GM03348 (cell line): ENCODE measurements at regions not wholly inside any gene's neighbourhood (a gene's known extent, or its start where the extent isn't known, plus 50 kb on each side); places are given as distances from the start of the nearest gene placed in this dataset.
A peak's percentile ranks its signal among the peaks of the same experiment; 100 is the strongest.

Experiments
- DNase-seq: peaks from one replicate; pipeline ENCODE4 v3.0.0; 2012; ENCODE audit warnings: low spot score

GRCh38 chr6:28737750-28738395, 185.9 kb downstream of the TRIM27 start:
- DNase-seq = no peak

GRCh38 chr6:28738396-28738765, 185.4 kb downstream of the TRIM27 start:
- no peak for DNase-seq

GRCh38 chr6:28741363-28741762, 182.4 kb downstream of the TRIM27 start:
- DNase-seq = no peak

GRCh38 chr6:28742668-28743270, 181.0 kb downstream of the TRIM27 start:
- peak; percentile 18 for DNase-seq

- no peak for DNase-seq
Measured at GRCh38 chr6:28743271-28743789, 180.5 kb downstream of the TRIM27 start.

- DNase-seq = no peak
Measured at GRCh38 chr6:28747083-28747630, 176.6 kb downstream of the TRIM27 start.

- DNase-seq = peak; percentile 37
Measured at GRCh38 chr6:28747631-28748157, 176.1 kb downstream of the TRIM27 start.

- no peak for DNase-seq
Measured at GRCh38 chr6:28748192-28748591, 175.6 kb downstream of the TRIM27 start.

- no peak for DNase-seq
Measured at GRCh38 chr6:28750926-28751458, 172.8 kb downstream of the TRIM27 start.

GRCh38 chr6:28751514-28751913, 172.3 kb downstream of the TRIM27 start:
- no peak for DNase-seq

GRCh38 chr6:28751963-28752350, 171.8 kb downstream of the TRIM27 start:
- DNase-seq = no peak

- no peak for DNase-seq
Measured at GRCh38 chr6:28757429-28758045, 166.2 kb downstream of the TRIM27 start.

GRCh38 chr6:28758046-28758817, 165.6 kb downstream of the TRIM27 start:
- no peak for DNase-seq

GRCh38 chr6:28758818-28759235, 165.0 kb downstream of the TRIM27 start:
- DNase-seq = no peak

- no peak for DNase-seq
Measured at GRCh38 chr6:28764014-28764723, 159.6 kb downstream of the TRIM27 start.

- DNase-seq = no peak
Measured at GRCh38 chr6:28764761-28765282, 159.0 kb downstream of the TRIM27 start.

- no peak for DNase-seq
Measured at GRCh38 chr6:28765978-28766351, 157.8 kb downstream of the TRIM27 start.

- DNase-seq = no peak
Measured at GRCh38 chr6:28766426-28766825, 157.4 kb downstream of the TRIM27 start.

- DNase-seq = no peak
Measured at GRCh38 chr6:28767133-28767532, 156.7 kb downstream of the TRIM27 start.

GRCh38 chr6:28767691-28768090, 156.1 kb downstream of the TRIM27 start:
- no peak for DNase-seq
